ENCODE measurements at regions not wholly inside any gene's neighbourhood (a gene's known extent, or its start where the extent isn't known, plus 50 kb on each side); places are given as distances from the start of the nearest gene placed in this dataset.
"Not testable (repeated sequence)": the region's sequence is repeated elsewhere in the genome, so short reads cannot be mapped to it uniquely, and the experiment has no call there.

GRCh38 chr6:145574269-145574668 lies 161.1 kb downstream of the EPM2A start:
- in situ Hi-C loops (cut with HindIII; ENCODE audit: low pct_unique_long_range_greater_than_20kb, low sequenced_read_pairs); DNase-seq (ENCODE audit: low read depth, low spot score): not testable (repeated sequence)

Small RNA genes lying in the stretch of these regions (small RNA-seq; reads per million reads assigned to genes)
- 0 reads per million in 2 experiments for gene RNU1-33P
